ENCODE measurements at regions not wholly inside any gene's neighbourhood (a gene's known extent, or its start where the extent isn't known, plus 50 kb on each side); places are given as distances from the start of the nearest gene placed in this dataset.

- H3K23me2 ChIP-seq (ENCODE audit: low read depth, low read length), result no peaks in the 10 kb centered on the region
- H3K9me3 ChIP-seq (ENCODE audit: insufficient read depth in 2 of 2, low read depth in 1 of 2, low read length in 1 of 2), result no peaks in the 10 kb centered on the region
- no peak overlapping the region for H3K4ac ChIP-seq (replicated peaks; ENCODE audit: insufficient read length, low read depth, low read length)
- H2AK5ac ChIP-seq (ENCODE audit: low read depth, low read length), result no peak overlapping the region
- H3K23ac ChIP-seq (ENCODE audit: insufficient read length), result no peak overlapping the region
- H2AFZ ChIP-seq (ENCODE audit: low read length), result no peak overlapping the region
- no peak overlapping the region for H2BK20ac ChIP-seq (ENCODE audit: low read length)
- H4K5ac ChIP-seq (ENCODE audit: insufficient read length, low read depth, low read length), result no peak overlapping the region
- no peak overlapping the region for H3K4me3 ChIP-seq (ENCODE audit: extremely low read depth in 1 of 4, insufficient read depth in 2 of 4, low read depth in 3 of 4, low read length in 4 of 4)
- no peak overlapping the region for H3K4me2 ChIP-seq (ENCODE audit: insufficient read depth in 1 of 2, low read depth in 2 of 2, low read length in 2 of 2)
- H3K27me3 ChIP-seq (replicated peaks in 1 of 4; ENCODE audit: control insufficient read depth in 3 of 4, extremely low read depth in 1 of 4, insufficient read depth in 3 of 4, low read length in 3 of 4), result peaks cover 0 to 1% (median 0%) of the 10 kb centered on the region in 4 experiments; a peak in 1 of 7 replicates
- no peaks in the 10 kb centered on the region for H3K79me2 ChIP-seq (ENCODE audit: control insufficient read depth in 1 of 2, insufficient read depth in 2 of 2, low read length in 2 of 2)
- no peaks in the 10 kb centered on the region for H3K79me1 ChIP-seq (ENCODE audit: low read depth, low read length)
- CTCF ChIA-PET (ENCODE audit: partially characterized antibody), result interaction anchor here (1.3 kb wide), 1 partner anchor 42 kb away, joined by 3 read pairs; no protein-coding TSS in a partner anchor
- H2BK15ac ChIP-seq (ENCODE audit: low read length), result 0 out of 2 replicates have a peak overlapping the region, but pooled peaks have one; percentile 3
- no peak overlapping the region for H4K8ac ChIP-seq (ENCODE audit: extremely low read depth, insufficient read depth, low read length)
- peak overlapping the region; percentile 12 for H2BK120ac ChIP-seq (replicated peaks; ENCODE audit: low read depth, low read length)
- WGBS, 2 experiments (ENCODE audit: extremely low coverage in 1 of 2, insufficient coverage in 1 of 2, insufficient read length in 1 of 2, insufficient replicate concordance in 2 of 2, low coverage in 1 of 2, low lambda C conversion rate in 2 of 2, missing lambda C conversion rate in 1 of 2), result 85% methylated on average over 3 of the region's 3 CpGs; no CpG with 5 or more reads in 1 of the 2 experiments
- H2BK12ac ChIP-seq (ENCODE audit: low read depth, low read length), result no peak overlapping the region
- DNase-seq (ENCODE audit: low read depth in 1 of 2, low spot score in 2 of 2) (no peak), FAIRE-seq (no peak)
- no peaks in the 10 kb centered on the region for H4K20me1 ChIP-seq (replicated peaks in 1 of 2; ENCODE audit: control insufficient read depth in 1 of 2, insufficient read depth in 2 of 2, low read length in 2 of 2)
- peaks cover 0 to 6% (median 2%) of the 10 kb centered on the region in 4 experiments; a peak in 3 of 7 replicates for H3K4me1 ChIP-seq (replicated peaks in 1 of 4; ENCODE audit: control insufficient read depth in 3 of 4, insufficient read depth in 4 of 4, low read length in 3 of 4)
- H3K18ac ChIP-seq (ENCODE audit: extremely low read depth, low read length), result no peak overlapping the region
- POLR2A ChIA-PET (ENCODE audit: partially characterized antibody), result no interaction called here
- H2BK5ac ChIP-seq (ENCODE audit: low read depth, low read length), result no peak overlapping the region
- H3K36me3 ChIP-seq (ENCODE audit: control insufficient read depth in 2 of 4, insufficient read depth in 4 of 4, low read length in 3 of 4), result no peaks in the 10 kb centered on the region
- H3K56ac ChIP-seq (replicated peaks; ENCODE audit: insufficient read length, low read depth, low read length), result no peak overlapping the region
- H3K27ac ChIP-seq (ENCODE audit: low read depth, low read length), result no peak overlapping the region
- no peak overlapping the region for H3K9ac ChIP-seq (replicated peaks in 1 of 4; ENCODE audit: extremely low read depth in 1 of 4, low read depth in 3 of 4, low read length in 3 of 4)
- TF ChIP-seq FOSL1 (IDR thresholded peaks at IDR 0.05; ENCODE audit: insufficient read depth, low read depth, low read length) (no peak), MAFK (IDR thresholded peaks at IDR 0.05; ENCODE audit: low read depth, low read length) (no peak), CTCF (IDR thresholded peaks at IDR 0.05; ENCODE audit: control extremely low read depth in 1 of 3, insufficient read depth in 1 of 3, low read depth in 1 of 3, low read length in 3 of 3) (0 out of 4 replicates have a peak, but pooled peaks of 1 of the 3 experiments have one; percentile 7), TCF12 (IDR thresholded peaks at IDR 0.05; ENCODE audit: low read depth, low read length) (no peak), NANOG (IDR thresholded peaks at IDR 0.05; ENCODE audit: insufficient read depth, low read depth, low read length, poor library complexity, severe bottlenecking) (no peak)
- no peak overlapping the region for H3K14ac ChIP-seq (ENCODE audit: insufficient read length)
- H4K91ac ChIP-seq (replicated peaks; ENCODE audit: insufficient read length, low read length), result no peak overlapping the region
These were observed 212.0 kb upstream of the POU5F2 start for GRCh38 chr5:93953442-93953841.

All from H1 (cell line).